Stimulated activated CD4-positive, alpha-beta T cell treated with anti-CD3 and anti-CD28 coated beads, Interleukin-12 subunit alpha, Interleukin-12 subunit beta, amount 100 ng/mL, for 24 hours (primary cell): ENCODE measurements at regions not wholly inside any gene's neighbourhood (a gene's known extent, or its start where the extent isn't known, plus 50 kb on each side); places are given as distances from the start of the nearest gene placed in this dataset.
"Not testable (repeated sequence)": the region's sequence is repeated elsewhere in the genome, so short reads cannot be mapped to it uniquely, and the experiment has no call there.

ENCODE experiments used
- DNase-seq, 2 experiments: peaks; one replicate each; pipeline ENCODE4 v3.0.0-alpha.2; 2020; ENCODE audit warnings: low read depth in 2 of 2

DNA sequence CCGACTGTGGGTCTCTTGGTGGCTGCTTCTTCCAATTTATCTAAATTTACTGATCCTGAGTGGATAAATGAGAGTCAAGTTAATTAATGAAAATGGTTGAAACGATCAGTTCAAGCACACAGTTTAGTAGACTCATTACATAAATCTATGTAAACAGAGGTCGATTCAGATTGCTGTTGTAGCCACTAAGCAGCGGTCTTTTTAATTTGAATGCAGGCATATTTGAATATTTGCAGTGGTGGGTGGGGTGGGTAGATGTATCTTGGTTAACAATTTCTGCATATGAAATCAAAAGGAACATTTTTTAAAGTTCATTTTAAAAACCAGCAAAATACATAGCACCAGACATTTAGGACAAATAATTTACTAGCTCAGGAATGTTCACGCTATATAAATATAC is 325.9 kb downstream of the KLF12 start:
- no peak for DNase-seq

DNA sequence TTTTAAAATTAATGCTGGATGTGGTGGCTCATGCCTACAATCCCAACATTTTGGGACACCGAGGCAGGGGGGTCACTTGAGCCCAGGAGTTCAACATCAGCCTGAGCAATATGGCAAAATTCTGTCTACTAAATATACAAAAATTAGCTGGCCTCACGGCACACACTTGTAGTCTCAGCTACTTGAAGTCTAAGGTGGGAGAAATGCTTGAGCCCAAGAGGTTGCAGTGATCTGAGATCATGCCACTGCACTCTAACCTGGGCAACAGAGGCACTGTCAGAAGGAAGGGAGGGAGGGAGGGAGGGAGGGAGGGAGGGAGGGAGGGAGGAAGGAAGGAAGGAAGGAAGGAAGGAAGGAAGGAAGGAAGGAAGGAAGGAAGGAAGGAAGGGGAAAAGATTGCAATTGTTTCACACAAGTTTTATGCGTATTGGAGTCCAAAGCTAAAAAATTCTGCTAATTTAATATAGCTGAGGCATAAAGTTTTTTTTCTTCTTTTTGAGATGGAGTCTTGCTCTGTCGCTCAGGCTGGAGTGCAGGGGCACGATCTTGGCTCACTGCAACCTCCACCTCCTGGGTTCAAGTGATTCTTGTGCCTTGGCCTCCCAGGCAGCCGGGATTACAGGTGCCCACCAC is 328.8 kb downstream of the KLF12 start:
- not testable (repeated sequence) for DNase-seq

DNA sequence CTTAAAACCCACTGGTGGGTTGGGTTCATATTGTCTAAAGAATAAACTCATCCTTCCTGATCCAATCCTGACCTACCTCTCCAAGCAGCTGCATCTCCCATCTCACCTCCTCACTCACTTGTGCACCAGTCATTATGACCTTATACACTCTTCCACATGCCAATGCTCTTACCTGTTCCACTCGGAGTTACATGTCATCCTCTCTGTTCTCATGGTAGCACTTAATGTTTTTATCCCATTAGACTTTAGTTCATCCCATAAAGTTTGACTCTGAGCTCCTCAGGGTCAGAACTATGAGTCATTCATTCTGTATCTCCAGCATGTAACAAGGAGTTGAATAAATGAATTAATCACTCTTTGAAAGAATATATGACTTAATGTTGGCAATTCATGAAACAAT is 330.2 kb downstream of the KLF12 start:
- DNase-seq = no peak

DNA sequence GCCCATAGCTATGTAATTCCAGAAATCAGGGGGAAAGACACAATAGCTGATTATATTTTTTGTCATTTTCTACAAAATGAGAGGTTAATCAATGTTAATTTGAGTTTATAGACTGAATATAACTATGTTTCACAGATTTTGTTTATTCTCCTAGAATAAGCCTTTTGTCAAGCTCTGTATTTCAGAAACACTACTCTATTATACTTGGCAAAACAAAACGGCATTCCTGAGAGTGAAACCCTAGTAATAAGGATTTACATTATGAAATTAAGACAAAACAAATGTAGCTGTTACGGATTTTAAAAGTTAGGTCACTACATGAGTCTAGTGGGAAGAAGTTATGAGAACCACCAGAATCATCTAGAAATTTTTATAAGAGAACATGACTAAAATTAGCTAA is 334.2 kb downstream of the KLF12 start:
- no peak for DNase-seq

DNA sequence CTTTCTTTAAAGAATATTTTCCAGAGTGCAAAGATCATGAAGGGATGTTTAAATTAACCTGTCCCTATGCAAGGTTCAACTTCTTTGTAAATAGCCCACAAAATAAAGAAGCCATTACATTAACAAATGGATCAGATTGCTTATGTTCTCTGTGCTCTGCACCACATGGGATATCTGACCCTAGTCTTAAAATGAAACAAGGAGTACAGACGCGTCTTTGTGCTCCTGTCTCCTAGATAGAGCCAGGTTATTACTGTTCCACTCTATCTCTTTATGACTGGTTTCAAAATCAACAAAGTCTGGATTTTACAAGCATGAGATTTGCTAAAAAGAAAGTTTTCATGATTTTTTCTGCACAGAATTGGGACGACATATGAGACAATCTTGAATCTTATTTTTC is 339.4 kb downstream of the KLF12 start:
- DNase-seq = no peak

DNA sequence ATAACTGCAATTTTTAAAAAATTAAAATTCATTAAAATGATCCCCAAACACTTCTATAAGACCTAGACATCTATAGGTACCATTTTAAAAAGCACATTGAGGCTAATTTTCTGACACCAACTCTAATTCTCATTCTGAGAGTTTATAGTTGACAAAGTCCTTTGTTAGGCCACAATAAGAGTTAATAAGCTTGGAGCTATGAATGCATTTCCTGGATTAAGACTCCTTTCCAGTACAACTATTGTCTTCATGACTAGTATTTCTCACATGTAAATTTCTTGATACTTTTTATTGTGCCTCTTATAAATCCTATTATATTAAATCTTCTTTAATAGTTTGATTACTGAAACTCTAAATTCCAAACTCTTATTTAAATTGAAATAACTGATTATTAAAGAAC is 340.8 kb downstream of the KLF12 start:
- DNase-seq = no peak

DNA sequence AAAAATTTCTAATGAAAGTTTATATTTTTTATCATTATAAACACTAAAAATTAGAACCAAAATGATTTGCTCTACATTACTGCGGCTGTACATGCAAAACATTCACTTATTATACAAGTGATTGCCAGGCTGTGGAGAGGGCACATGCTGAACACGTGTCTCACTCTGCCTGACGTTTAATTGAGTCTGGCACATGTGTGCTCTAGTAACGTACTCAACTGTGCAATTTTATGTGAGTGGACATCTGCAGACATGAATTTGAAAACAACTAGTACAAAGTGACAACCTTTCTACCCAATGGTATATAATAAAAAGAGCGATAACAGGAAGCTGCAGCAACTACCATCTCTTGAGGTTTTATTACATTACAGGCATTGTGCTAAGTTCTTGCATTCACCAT is 341.4 kb downstream of the KLF12 start:
- DNase-seq = no peak

DNA sequence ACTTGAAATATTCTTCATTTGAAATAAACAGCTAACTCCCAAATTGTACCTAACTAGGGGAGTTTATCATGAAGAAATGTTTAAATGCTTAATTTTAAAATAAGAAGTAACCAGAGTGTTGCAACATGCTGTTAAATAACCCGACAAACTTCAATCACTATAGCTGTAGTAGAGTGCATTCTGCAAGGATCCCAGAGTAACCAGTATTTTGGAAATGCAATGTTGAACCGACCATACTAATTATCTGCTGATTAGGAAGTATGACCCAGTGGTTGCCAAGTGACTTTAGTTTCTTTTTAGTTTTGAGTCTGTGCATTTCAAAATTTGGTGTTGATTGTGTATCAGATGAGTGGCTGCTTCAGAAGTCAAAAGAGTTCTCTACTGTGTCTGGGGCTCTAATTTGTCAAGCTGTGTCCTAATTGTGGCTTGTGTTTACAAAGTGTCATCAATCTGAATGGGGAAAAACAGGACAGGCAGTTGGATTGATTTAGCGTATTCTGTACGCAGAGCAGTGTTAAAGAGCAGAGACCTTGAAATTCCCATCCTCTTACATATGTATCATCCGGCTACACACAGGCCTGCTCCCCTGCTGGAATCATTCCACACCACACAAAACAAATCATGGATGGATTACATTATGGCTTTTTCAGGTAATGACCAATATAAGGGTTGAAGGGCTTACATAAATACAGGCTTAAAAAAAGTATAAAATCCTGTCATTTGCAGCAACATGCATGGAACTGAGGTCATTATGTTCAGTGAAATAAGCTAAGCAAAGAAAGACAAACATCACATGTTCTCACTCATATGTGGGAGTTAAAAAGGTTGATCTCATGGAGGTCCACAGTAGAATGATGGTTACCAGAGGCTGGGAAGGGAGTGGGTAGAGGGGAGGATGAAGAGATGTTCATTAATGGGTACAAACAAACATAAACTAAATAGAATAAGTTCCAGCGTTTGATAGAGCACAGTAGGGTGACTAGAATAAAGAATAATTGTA is 351.5 kb downstream of the KLF12 start:
- DNase-seq = no peak

DNA sequence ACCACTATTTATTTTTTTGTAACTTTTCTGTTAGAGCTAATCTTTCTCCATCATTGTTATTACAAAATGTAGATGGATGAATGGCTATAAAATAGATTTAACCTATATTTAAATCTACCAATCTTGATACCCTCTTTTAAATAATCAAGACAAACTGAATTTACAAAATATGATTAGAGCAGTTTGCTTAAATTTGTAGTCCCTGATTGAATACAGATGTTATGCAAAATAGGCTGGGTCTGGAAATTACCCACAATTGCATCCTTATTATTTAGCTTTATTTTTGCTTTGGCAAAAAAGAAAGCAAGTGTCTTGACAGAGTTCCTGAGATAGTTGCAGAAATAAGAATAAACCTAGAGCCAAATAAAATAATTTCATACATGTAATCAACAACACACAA is 352.8 kb downstream of the KLF12 start:
- no peak for DNase-seq

DNA sequence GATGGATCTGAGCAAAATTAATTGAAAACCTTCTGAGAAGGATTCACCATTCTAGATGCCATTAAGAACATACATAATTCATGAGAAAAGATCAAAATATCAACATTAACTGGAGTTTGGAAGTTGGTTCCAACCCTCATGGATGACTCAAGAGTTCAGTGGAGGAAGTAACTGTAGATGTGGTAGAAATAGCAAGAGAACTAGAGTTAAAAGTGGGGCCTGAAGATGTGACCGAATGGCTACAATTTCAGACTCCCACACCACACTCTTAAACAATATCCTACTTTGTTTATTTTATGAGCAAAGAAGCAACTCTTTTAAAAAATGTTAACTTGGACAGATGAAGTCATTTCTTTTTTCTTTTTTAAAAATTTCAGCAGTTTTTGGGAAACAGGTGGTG is 354.3 kb downstream of the KLF12 start:
- no peak for DNase-seq

DNA sequence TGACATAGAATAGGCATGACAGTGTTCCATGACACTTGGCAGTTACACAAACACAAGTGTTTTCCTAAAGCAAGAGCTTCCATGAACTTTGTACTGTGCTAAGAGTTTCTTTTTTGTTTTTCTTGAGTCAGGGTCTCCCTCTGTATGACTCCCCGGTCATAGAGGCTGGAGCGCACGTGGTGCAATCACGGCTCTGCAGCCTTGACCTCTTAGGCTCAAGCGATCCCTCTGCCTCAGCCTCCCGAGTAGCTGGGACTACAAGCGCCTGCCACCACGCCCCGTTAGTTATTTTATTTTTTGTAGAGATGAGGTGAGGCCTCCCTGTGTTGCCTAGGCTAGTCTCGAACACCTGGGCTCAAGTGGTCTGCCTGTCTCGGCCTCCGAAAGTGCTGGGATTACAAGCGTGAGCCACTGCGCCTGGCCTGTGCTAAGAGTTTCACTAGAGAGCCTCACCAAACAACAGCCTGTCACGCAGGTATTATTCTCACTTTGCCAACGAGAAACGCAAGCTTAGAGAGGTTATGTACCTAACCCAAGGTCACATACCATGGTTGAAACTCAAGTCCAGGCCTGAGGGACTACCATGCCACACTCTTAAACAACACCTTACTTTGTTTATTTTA is 355.9 kb downstream of the KLF12 start:
- DNase-seq = no peak

DNA sequence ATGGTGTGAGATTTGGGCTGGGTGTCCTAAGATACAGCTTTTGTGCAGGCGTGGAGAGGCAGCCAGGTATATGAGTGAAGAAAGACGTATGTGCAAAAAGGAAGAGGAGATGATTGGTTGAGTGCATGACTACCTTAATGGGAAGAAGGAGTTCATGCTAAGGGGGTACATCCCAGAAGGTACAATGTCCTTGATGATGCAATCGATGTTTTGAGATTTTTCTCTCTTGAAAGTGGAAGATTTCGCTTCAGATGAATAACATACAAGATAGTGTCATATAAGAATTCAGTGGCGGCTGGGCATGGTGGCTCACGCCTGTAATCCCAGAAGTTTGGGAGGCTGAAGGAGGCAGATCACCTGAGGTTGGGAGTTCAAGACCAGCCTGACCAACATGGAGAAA is 357.1 kb downstream of the KLF12 start:
- DNase-seq = no peak

DNA sequence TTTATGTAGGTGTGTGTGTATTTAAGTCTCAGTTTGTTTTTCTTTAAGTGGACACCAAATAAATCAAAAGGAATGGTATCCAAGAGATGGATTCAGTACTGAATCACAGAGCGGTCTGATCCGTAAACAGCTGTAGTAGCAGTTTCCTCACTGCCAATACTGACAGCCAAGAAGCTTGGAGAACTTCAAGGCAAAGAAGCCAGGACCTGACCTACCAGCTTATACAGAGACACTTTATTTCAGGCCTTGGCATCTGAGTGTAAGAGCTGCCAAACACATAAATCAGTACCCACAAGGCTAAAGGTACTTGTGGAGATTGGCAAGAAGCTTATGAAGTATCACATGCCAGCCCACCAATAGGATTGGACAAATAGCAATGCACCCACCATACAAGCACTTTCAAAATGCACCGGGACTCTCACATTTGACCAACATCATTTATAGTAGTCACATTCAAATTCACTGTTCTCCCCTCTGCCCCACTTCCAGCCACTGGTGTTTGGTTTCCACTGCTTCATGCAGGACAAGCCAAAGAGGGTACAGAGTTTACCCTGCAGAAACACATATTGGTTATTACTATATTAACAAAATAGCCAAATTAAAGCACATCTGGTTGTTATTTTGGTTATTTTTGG is 357.9 kb downstream of the KLF12 start:
- no peak for DNase-seq

DNA sequence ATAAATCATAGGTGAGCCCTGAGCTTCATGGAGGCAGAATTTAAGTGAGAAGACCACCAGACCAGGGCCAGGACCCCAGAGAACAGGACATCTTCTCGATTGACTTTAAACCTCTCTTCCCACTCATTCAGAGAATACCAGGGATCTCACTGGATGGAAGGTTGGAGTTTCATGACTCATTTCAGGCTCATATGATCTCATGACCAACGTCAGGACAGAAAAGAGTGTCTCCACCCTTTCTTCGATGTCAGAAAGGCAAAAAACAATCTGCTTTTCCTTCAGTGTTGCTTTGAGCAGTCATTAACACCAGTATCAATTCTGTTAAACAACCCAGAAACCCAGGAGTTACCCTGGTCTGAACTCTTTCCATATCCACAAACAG is 361.0 kb downstream of the KLF12 start:
- no peak for DNase-seq

DNA sequence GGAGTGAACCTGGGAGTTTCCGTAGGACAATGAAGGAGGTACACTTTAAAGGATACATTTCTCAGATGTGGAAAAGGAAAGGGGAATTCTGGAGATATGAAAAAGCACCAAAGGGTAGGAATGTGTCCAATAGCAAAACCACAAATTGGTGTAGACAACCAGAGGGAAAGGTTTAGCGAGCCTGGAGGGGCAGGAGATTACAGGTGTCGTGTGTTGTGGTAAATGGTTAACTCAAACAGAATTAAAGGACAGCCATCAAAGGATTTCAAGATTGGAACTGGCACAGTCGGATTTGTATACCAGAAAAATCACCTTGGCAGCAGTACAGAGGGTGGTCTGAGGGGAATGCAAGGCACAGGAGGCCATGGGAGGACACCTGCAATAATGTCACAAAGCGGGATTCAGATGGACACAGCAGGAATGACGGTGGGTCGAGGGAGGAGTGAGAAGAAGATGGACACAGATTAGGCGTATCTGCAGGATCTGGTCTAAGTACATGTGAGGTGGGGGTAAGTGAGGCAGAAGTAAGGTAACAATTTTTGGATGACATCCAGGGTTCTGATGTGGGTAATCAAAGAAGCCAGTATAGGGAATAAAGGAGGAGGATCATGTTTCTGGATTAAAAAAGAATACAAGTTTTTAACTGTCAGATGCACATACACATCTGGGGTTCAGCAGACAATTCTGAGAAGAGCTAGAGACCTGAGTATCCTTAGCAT is 361.6 kb downstream of the KLF12 start:
- no peak for DNase-seq

DNA sequence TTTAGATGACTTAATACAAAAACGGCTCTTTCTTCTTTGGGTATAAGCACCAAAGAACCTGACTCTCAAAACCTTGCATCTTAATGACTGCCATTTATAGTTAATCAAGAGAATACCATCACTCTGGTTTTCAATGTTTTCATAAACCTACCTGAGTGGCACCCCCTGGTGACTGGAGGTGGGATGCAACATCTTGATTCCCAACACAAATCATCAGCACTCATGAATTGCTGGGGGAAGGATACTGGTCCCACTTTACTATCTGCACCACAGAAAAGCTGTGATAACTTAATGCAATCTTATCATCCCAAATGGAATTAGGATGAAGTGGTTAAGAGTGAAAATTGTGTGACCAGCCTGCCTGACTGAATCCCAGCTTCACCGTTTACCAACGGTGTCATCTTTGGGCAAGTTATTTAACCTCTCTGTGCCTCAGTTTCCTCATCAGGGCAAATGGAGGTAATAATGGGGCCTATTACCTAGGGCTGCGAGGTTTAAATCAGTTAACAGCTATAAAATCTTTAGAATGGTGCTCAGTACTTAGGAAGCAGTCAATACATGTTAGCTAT is 366.4 kb downstream of the KLF12 start:
- DNase-seq = peak in 1 of 2 experiments; percentile 18

DNA sequence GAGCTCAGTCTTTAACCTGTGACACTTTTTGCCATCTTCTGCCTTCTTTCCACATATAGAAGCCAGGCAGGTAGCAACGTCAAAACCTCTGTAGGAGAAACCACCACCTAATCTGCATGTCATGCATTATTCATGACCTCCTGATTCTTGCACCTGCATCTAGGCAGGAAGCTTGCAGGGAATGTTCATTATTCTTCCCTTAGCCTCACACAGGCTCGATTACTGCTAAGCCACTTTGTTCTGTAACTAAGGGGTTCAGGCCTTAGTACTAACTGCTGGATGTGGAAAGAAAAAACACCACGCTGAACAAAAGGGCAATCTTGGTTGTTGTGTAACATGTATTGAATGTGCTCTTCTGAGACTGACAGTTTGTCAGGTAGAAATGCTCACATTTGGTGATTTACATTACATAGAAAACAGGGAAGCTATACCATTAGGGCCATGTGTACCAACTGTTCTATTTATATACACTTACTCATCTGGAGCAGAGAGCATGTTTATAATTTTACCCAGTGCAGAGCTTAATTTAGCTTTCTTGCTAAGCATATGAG is 366.9 kb downstream of the KLF12 start:
- DNase-seq = no peak

DNA sequence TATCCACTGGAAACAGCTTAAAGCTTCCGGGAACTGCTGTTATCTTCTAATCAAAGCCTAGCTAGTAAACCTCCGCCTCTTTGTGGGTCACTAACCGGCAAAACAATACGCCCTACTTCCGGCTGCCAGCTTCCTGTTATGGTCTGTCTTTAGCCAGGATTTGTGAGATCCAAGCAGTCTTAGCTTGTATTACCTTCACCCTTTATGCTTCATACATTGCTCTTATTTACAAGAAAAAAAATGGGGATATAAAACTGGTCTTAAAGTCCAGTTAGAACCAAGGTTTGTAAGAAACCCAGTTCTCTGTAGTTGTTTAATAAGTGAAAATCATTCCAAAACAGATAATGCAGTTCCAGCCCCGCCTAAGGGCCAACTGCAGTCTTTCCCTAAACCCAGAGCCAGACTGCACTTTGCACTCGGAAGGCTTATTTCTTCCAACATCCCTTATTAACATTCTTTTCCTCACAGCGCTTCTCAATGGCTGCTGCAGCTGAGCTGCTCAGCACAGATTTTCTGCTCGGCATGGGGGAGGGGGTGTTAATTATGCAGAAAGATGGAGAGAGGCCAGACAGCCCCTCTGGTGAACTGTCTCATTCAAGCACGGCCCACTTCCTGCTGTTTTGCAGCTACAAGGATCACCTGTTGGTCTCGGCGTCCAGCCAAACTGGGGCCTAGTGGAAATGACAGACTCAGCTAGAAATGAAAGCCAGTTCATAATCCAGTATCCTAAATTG is 368.4 kb downstream of the KLF12 start:
- peak; percentile 30 to 50 for DNase-seq

DNA sequence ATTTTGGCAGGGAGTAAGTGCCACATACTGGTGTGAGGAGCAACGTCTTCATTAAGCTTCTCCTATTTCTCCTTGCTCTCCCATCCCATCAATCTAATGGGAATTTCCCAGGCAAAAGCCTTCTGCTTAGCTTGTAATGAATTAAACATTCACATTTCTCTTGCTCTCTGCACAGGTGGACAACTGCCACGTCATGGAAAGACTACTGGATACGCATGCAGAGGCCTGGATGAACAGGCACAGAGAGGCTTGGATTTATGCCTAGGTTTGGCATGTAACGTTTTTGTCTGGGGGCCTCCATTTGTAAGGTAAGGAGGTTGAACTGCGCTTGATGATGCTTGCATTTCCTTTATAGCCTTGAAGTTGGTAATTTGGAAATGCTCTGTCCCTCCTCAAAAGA is 374.8 kb downstream of the KLF12 start:
- DNase-seq = no peak

DNA sequence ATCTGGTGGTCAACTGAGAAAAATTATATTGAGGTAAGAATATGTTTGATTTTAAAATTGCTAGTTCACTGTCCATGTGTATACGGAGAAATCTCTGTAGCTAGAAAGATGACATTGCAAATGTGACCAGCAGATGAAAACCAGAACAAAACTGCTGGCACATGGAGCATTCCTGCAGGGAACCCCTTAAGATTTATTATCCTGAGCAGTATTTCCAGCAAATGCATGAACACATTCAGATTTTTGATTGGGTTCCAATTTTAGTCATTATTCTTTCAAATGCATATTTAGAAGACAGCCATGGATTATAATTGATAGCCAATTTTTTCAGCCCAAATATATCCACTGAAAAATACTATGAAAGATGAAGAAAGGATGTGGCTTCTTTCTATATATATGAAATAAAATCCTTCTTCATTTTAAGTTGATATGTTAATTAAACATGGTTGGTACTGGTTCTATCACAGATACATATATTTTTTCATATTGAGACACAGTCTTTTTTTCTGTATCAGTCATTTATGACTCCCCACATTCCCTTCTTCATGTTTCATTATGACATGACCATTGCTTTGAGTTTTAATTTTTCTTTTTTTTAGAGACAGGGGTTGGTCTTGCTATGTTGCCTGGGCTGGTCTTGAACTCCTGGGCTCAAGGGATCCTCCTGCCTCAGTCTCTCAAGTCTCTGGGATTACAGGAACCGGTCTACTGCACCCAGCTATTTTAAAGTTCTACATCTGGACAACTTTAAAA is 376.5 kb downstream of the KLF12 start:
- no peak for DNase-seq
